H9 (cell line): ENCODE measurements at regions not wholly inside any gene's neighbourhood (a gene's known extent, or its start where the extent isn't known, plus 50 kb on each side); places are given as distances from the start of the nearest gene placed in this dataset.

ENCODE experiments used
- DNase-seq: peaks from one replicate; pipeline ENCODE4 v3.0.0-alpha.2; 2017
- H2AFZ ChIP-seq: one replicate; pipeline ENCODE4 v1.6.1; 2013; ENCODE audit warnings: mild to moderate bottlenecking, low read length, control low read depth, moderate library complexity
- H2AK5ac ChIP-seq: 2 replicates; pipeline ENCODE4 v1.6.1; 2013; ENCODE audit warnings: low read length, control low read depth, mixed read lengths; ENCODE audit not compliant: insufficient read length
- H2BK120ac ChIP-seq: one replicate; pipeline ENCODE4 v1.6.1; 2013; ENCODE audit warnings: low read depth, mild to moderate bottlenecking, low read length, control low read depth, inconsistent platforms; ENCODE audit not compliant: poor library complexity, severe bottlenecking
- H2BK12ac ChIP-seq: 2 replicates; pipeline ENCODE4 v1.6.1; 2013; ENCODE audit warnings: low read length, control low read depth, mixed read lengths, low read depth; ENCODE audit not compliant: insufficient read length
- H2BK15ac ChIP-seq: 2 replicates; pipeline ENCODE4 v1.6.1; 2013; ENCODE audit warnings: low read depth, low read length, control low read depth
- H2BK20ac ChIP-seq: one replicate; pipeline ENCODE4 v1.6.1; 2013; ENCODE audit warnings: low read depth, mild to moderate bottlenecking, low read length, control low read depth, inconsistent platforms; ENCODE audit not compliant: poor library complexity, severe bottlenecking
- H2BK5ac ChIP-seq: 2 replicates; pipeline ENCODE4 v1.6.1; 2013; ENCODE audit warnings: low read length, control low read depth, mixed read lengths; ENCODE audit not compliant: insufficient read length
- H3K14ac ChIP-seq: 2 replicates; pipeline ENCODE4 v1.6.1; 2013; ENCODE audit warnings: low read length, control low read depth; ENCODE audit not compliant: insufficient read depth
- H3K18ac ChIP-seq: 2 replicates; pipeline ENCODE4 v1.6.1; 2013; ENCODE audit warnings: low read depth, mild to moderate bottlenecking, mixed read lengths, low read length, control low read depth; ENCODE audit not compliant: insufficient read length
- H3K23ac ChIP-seq: 2 replicates; pipeline ENCODE4 v1.6.1; 2013; ENCODE audit warnings: low read length, control low read depth, mixed read lengths, low read depth; ENCODE audit not compliant: insufficient read length
- H3K23me2 ChIP-seq: 2 replicates; pipeline ENCODE4 v1.6.1; 2013; ENCODE audit warnings: low read depth, mild to moderate bottlenecking, mixed read lengths, low read length, control low read depth; ENCODE audit not compliant: insufficient read length, poor library complexity, severe bottlenecking
- H3K27ac ChIP-seq: 2 replicates; pipeline ENCODE4 v1.5.1; 2013; ENCODE audit warnings: low read length, control low read depth, mixed read lengths, low read depth; ENCODE audit not compliant: insufficient read length
- H3K27me3 ChIP-seq: 2 replicates; pipeline ENCODE4 v1.6.1; 2013; ENCODE audit warnings: low read length, control low read depth, inconsistent platforms; ENCODE audit not compliant: insufficient read depth
- H3K4ac ChIP-seq: 2 replicates; pipeline ENCODE4 v1.6.1; 2013; ENCODE audit warnings: low read depth, mild to moderate bottlenecking, control low read depth, inconsistent platforms, low read length, moderate library complexity
- H3K4me1 ChIP-seq: 2 replicates; pipeline ENCODE4 v1.6.1; 2013; ENCODE audit warnings: low read length, control low read depth, inconsistent platforms; ENCODE audit not compliant: insufficient read depth
- H3K4me2 ChIP-seq: 2 replicates; pipeline ENCODE4 v1.6.1; 2013; ENCODE audit warnings: low read length, control low read depth, mixed read lengths; ENCODE audit not compliant: insufficient read length, insufficient read depth
- H3K56ac ChIP-seq: 2 replicates; pipeline ENCODE4 v1.6.1; 2013; ENCODE audit warnings: low read depth, mild to moderate bottlenecking, mixed read lengths, low read length, control low read depth; ENCODE audit not compliant: insufficient read length
- H3K79me1 ChIP-seq: 2 replicates; pipeline ENCODE4 v1.6.1; 2013; ENCODE audit warnings: low read depth, mild to moderate bottlenecking, moderate library complexity, low read length, control low read depth, inconsistent platforms; ENCODE audit not compliant: insufficient read depth, poor library complexity, severe bottlenecking
- H3K79me2 ChIP-seq: 2 replicates; pipeline ENCODE4 v1.6.1; 2013; ENCODE audit warnings: low read length, control low read depth, inconsistent platforms; ENCODE audit not compliant: insufficient read depth
- H3K9ac ChIP-seq: 2 replicates; pipeline ENCODE4 v1.6.1; 2013; ENCODE audit warnings: low read length, control low read depth, mixed read lengths; ENCODE audit not compliant: insufficient read length; ENCODE audit errors: extremely low read depth
- H3K9me3 ChIP-seq: one replicate; pipeline ENCODE4 v1.6.1; 2013; ENCODE audit warnings: low read depth, low read length, inconsistent platforms; ENCODE audit not compliant: control insufficient read depth
- H3T11ph ChIP-seq: one replicate; pipeline ENCODE4 v1.6.1; 2013; ENCODE audit warnings: mild to moderate bottlenecking, low read length, control low read depth, inconsistent platforms
- H4K20me1 ChIP-seq: one replicate; pipeline ENCODE4 v1.6.1; 2013; ENCODE audit not compliant: control insufficient read depth, insufficient read length, insufficient read depth
- H4K5ac ChIP-seq: 2 replicates; pipeline ENCODE4 v1.6.1; 2013; ENCODE audit warnings: low read depth, mild to moderate bottlenecking, mixed read lengths, low read length, control low read depth; ENCODE audit not compliant: insufficient read length
- H4K8ac ChIP-seq: replicated peaks from 2 replicates; pipeline ENCODE4 v1.6.1; 2013; ENCODE audit warnings: low read length, control low read depth, mixed read lengths, low read depth; ENCODE audit not compliant: insufficient read length
- H4K91ac ChIP-seq: 2 replicates; pipeline ENCODE4 v1.6.1; 2013; ENCODE audit warnings: low read depth, mild to moderate bottlenecking, moderate library complexity, mixed read lengths, low read length, control low read depth; ENCODE audit not compliant: insufficient read length
- H3K27ac Mint-ChIP-seq, 3 experiments: 2 replicates in 2 of 3; 3 replicates in 1 of 3; pipeline ENCODE4 v1.8.0; 2020 to 2021; ENCODE audit warnings: mixed read lengths in 3 of 3, mild to moderate bottlenecking in 1 of 3, moderate library complexity in 1 of 3
- H3K27me3 Mint-ChIP-seq: 2 replicates; pipeline ENCODE4 v1.8.0; 2021; ENCODE audit warnings: low read depth, mild to moderate bottlenecking, moderate library complexity, mixed read lengths
- H3K36me3 Mint-ChIP-seq, 3 experiments: 2 replicates in 2 of 3; 3 replicates in 1 of 3; pipeline ENCODE4 v1.8.0; 2020 to 2021; ENCODE audit warnings: low read depth in 3 of 3, mixed read lengths in 3 of 3; ENCODE audit not compliant: insufficient read depth in 1 of 3
- H3K4me1 Mint-ChIP-seq, 2 experiments: 2 replicates each; pipeline ENCODE4 v1.8.0; 2020; ENCODE audit warnings: mixed read lengths in 2 of 2
- H3K4me3 Mint-ChIP-seq, 2 experiments: 2 replicates in 1 of 2; 3 replicates in 1 of 2; pipeline ENCODE4 v1.8.0; 2020 to 2021; ENCODE audit warnings: mild to moderate bottlenecking in 2 of 2, mixed read lengths in 2 of 2, moderate library complexity in 1 of 2
- H3K9me3 Mint-ChIP-seq, 2 experiments: 2 replicates in 1 of 2; 3 replicates in 1 of 2; pipeline ENCODE4 v1.8.0; 2020; ENCODE audit warnings: mild to moderate bottlenecking in 2 of 2, mixed read lengths in 2 of 2, moderate library complexity in 1 of 2
- WGBS: extraction: QIAGEN DNeasy Blood & Tissue Kit; methylation state at CpG from one replicate; pipeline ENCODE4 v1.1.7; 2013; ENCODE audit warnings: missing lambda C conversion rate, low lambda C conversion rate, mixed read lengths; ENCODE audit not compliant: insufficient read length; ENCODE audit errors: extremely low coverage; 5-methylcytosine and 5-hydroxymethylcytosine counted together
- TF ChIP-seq, protein P1 (sequence below): fragments of 200-600 bp; sonication (generic); conservative IDR thresholded peaks from 3 replicates; pipeline ENCODE4 v1.8.0; 2021; ENCODE audit warnings: antibody characterized with exemption, mild to moderate bottlenecking

DNA sequence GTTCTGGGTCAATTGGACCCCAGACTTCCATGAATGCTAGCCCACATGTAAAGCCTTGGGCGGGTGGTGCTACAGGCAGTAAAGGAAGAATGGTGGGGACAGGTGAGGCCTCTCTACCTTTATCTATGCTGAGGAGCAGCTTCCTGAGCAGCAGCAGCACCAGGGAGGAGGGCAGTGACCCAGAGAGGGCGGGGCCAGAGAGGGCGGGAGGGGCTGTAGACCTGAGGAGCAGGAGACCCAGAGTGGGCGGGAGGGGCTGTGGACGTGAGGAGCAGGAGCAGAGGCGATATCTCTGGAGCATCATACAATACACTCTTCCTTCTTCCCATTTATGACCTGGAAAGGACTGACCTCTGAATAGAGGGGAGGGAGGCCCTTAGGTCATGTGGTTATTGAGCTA is 165.9 kb downstream of the MTRR start:
- no peak overlapping the region for H3K4ac ChIP-seq
- H3K23me2 ChIP-seq, result no peaks in the 10 kb centered on the region
- WGBS, result no CpG with 5 or more reads among the region's 6 CpGs
- H3K18ac ChIP-seq, result no peak overlapping the region
- Mint-ChIP-seq H3K27me3 (no peaks in the 10 kb centered on the region), H3K4me1 (peaks cover 2 to 5% of the 10 kb centered on the region in 2 experiments; a peak in 2 of 4 replicates), H3K27ac (no peak overlapping the region), H3K4me3 (no peak overlapping the region), H3K36me3 (peaks cover 5 to 15% (median 8%) of the 10 kb centered on the region in 3 experiments; a peak in 4 of 7 replicates), H3K9me3 (peaks cover 10 to 18% of the 10 kb centered on the region in 2 experiments; a peak in 4 of 5 replicates)
- no peak overlapping the region for H3K4me2 ChIP-seq
- peak; percentile 61 for DNase-seq
- H2BK20ac ChIP-seq, result no peak overlapping the region
- H3K56ac ChIP-seq, result no peak overlapping the region
- H2BK12ac ChIP-seq, result peak overlapping the region; percentile 45
- no peaks in the 10 kb centered on the region for H3K79me1 ChIP-seq
- no peaks in the 10 kb centered on the region for H3K27me3 ChIP-seq
- no peak overlapping the region for H3T11ph ChIP-seq
- no peak overlapping the region for H4K8ac ChIP-seq
- no peak overlapping the region for H4K5ac ChIP-seq
- H3K23ac ChIP-seq, result no peak overlapping the region
- H3K4me1 ChIP-seq, result no peaks in the 10 kb centered on the region
- no peak overlapping the region for H3K27ac ChIP-seq
- H3K9ac ChIP-seq, result no peak overlapping the region
- H3K9me3 ChIP-seq, result no peaks in the 10 kb centered on the region
- H4K20me1 ChIP-seq, result no peaks in the 10 kb centered on the region
- H3K14ac ChIP-seq, result no peak overlapping the region
- H2AK5ac ChIP-seq, result no peak overlapping the region
- H3K79me2 ChIP-seq, result no peaks in the 10 kb centered on the region
- TF ChIP-seq, protein P1, sequence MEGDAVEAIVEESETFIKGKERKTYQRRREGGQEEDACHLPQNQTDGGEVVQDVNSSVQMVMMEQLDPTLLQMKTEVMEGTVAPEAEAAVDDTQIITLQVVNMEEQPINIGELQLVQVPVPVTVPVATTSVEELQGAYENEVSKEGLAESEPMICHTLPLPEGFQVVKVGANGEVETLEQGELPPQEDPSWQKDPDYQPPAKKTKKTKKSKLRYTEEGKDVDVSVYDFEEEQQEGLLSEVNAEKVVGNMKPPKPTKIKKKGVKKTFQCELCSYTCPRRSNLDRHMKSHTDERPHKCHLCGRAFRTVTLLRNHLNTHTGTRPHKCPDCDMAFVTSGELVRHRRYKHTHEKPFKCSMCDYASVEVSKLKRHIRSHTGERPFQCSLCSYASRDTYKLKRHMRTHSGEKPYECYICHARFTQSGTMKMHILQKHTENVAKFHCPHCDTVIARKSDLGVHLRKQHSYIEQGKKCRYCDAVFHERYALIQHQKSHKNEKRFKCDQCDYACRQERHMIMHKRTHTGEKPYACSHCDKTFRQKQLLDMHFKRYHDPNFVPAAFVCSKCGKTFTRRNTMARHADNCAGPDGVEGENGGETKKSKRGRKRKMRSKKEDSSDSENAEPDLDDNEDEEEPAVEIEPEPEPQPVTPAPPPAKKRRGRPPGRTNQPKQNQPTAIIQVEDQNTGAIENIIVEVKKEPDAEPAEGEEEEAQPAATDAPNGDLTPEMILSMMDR, result no peak
- H2BK5ac ChIP-seq, result no peak overlapping the region
- no peak overlapping the region for H2AFZ ChIP-seq
- H4K91ac ChIP-seq, result no peak overlapping the region
- H2BK120ac ChIP-seq, result no peak overlapping the region
- H2BK15ac ChIP-seq, result no peak overlapping the region
